Mesenchymal stem cell (in vitro differentiated cells and primary cell): ENCODE measurements at regions not wholly inside any gene's neighbourhood (a gene's known extent, or its start where the extent isn't known, plus 50 kb on each side); places are given as distances from the start of the nearest gene placed in this dataset.

Experiments used
- DNase-seq: peaks from one replicate; pipeline ENCODE4 v3.0.0-alpha.2; 2013
- H2AFZ ChIP-seq: one replicate; pipeline ENCODE4 v1.6.1; 2013; ENCODE audit warnings: low read depth, mild to moderate bottlenecking, control low read depth, inconsistent platforms, low read length, moderate library complexity
- H2AK5ac ChIP-seq: 2 replicates; pipeline ENCODE4 v1.6.1; 2013; ENCODE audit warnings: low read length, moderate library complexity, mild to moderate bottlenecking, inconsistent platforms; ENCODE audit not compliant: severe bottlenecking
- H2BK120ac ChIP-seq: one replicate; pipeline ENCODE4 v1.6.1; 2013; ENCODE audit warnings: low read depth, mild to moderate bottlenecking, inconsistent platforms, low read length, moderate library complexity
- H2BK12ac ChIP-seq, 2 experiments: one replicate each; pipeline ENCODE4 v1.6.1; 2013; ENCODE audit warnings: inconsistent platforms in 2 of 2, low read length in 2 of 2, mild to moderate bottlenecking in 2 of 2, moderate library complexity in 2 of 2, control low read depth in 1 of 2
- H2BK15ac ChIP-seq: one replicate; pipeline ENCODE4 v1.6.1; 2013; ENCODE audit warnings: mild to moderate bottlenecking, low read depth, inconsistent platforms; ENCODE audit not compliant: poor library complexity, severe bottlenecking
- H2BK5ac ChIP-seq: 2 replicates; pipeline ENCODE4 v1.6.1; 2013; ENCODE audit warnings: low read depth, mild to moderate bottlenecking, low read length, control low read depth, inconsistent platforms; ENCODE audit not compliant: poor library complexity, severe bottlenecking
- H3K14ac ChIP-seq, 2 experiments: one replicate each; pipeline ENCODE4 v1.6.1; 2013; ENCODE audit warnings: inconsistent platforms in 2 of 2, low read length in 2 of 2, control low read depth in 1 of 2, mild to moderate bottlenecking in 1 of 2, moderate library complexity in 1 of 2
- H3K18ac ChIP-seq, 2 experiments: one replicate each; pipeline ENCODE4 v1.6.1; 2013; ENCODE audit warnings: inconsistent platforms in 2 of 2, low read length in 2 of 2, control low read depth in 1 of 2, low read depth in 1 of 2, mild to moderate bottlenecking in 1 of 2
- H3K23ac ChIP-seq, 2 experiments: one replicate each; pipeline ENCODE4 v1.6.1; 2013; ENCODE audit warnings: inconsistent platforms in 2 of 2, low read length in 2 of 2, mild to moderate bottlenecking in 2 of 2, moderate library complexity in 2 of 2, control low read depth in 1 of 2
- H3K27ac ChIP-seq: 2 replicates; pipeline ENCODE4 v1.5.1; 2013; ENCODE audit warnings: mild to moderate bottlenecking, moderate library complexity, low read length, control low read depth, inconsistent platforms; ENCODE audit not compliant: poor library complexity, severe bottlenecking
- H3K27me3 ChIP-seq, 2 experiments: 2 replicates each; pipeline versions ENCODE4 v1.6.1 to v1.7.0; 2013; ENCODE audit warnings: low read length in 2 of 2, mild to moderate bottlenecking in 2 of 2, moderate library complexity in 2 of 2, control low read depth in 1 of 2, inconsistent platforms in 1 of 2; ENCODE audit not compliant: control insufficient read depth in 1 of 2, insufficient read depth in 1 of 2
- H3K36me3 ChIP-seq, 2 experiments: 2 replicates each; pipeline versions ENCODE4 v1.6.1 to v1.7.0; 2013; ENCODE audit warnings: low read length in 2 of 2, control low read depth in 1 of 2, inconsistent platforms in 1 of 2, low read depth in 1 of 2, mild to moderate bottlenecking in 1 of 2; ENCODE audit not compliant: insufficient read depth in 2 of 2, control insufficient read depth in 1 of 2
- H3K4ac ChIP-seq, 2 experiments: one replicate each; pipeline ENCODE4 v1.6.1; 2013; ENCODE audit warnings: inconsistent platforms in 2 of 2, low read length in 2 of 2, mild to moderate bottlenecking in 2 of 2, moderate library complexity in 2 of 2, control low read depth in 1 of 2, low read depth in 1 of 2
- H3K4me1 ChIP-seq: 2 replicates; pipeline ENCODE4 v1.6.1; 2013; ENCODE audit warnings: low read depth, low read length, control low read depth; ENCODE audit not compliant: control insufficient read depth, insufficient read depth
- H3K4me2 ChIP-seq: 2 replicates; pipeline ENCODE4 v1.6.1; 2013; ENCODE audit warnings: low read length, mild to moderate bottlenecking, inconsistent platforms; ENCODE audit not compliant: poor library complexity, severe bottlenecking
- H3K4me3 ChIP-seq, 2 experiments: 2 replicates each; pipeline versions ENCODE4 v1.5.1 to v1.7.0; 2013; ENCODE audit warnings: low read length in 2 of 2, mild to moderate bottlenecking in 2 of 2, control low read depth in 1 of 2, low read depth in 1 of 2; ENCODE audit not compliant: insufficient read depth in 1 of 2
- H3K79me1 ChIP-seq: replicated peaks from 2 replicates; pipeline ENCODE4 v1.6.1; 2013; ENCODE audit warnings: mild to moderate bottlenecking, control low read depth, low read length, inconsistent platforms; ENCODE audit not compliant: poor library complexity, severe bottlenecking
- H3K9ac ChIP-seq: 2 replicates; pipeline ENCODE4 v1.7.0; 2013; ENCODE audit warnings: mild to moderate bottlenecking, low read length, moderate library complexity
- H3K9me3 ChIP-seq: 2 replicates; pipeline ENCODE4 v1.7.0; 2013; ENCODE audit warnings: mild to moderate bottlenecking, low read length; ENCODE audit not compliant: control insufficient read depth
- H4K8ac ChIP-seq: one replicate; pipeline ENCODE4 v1.6.1; 2013; ENCODE audit warnings: inconsistent platforms, mild to moderate bottlenecking, low read length, moderate library complexity
- H4K91ac ChIP-seq: one replicate; pipeline ENCODE4 v1.6.1; 2013; ENCODE audit warnings: mild to moderate bottlenecking, low read length, inconsistent platforms
- WGBS: methylation state at CpG from one replicate; pipeline ENCODE4 v1.1.7; 2013; ENCODE audit warnings: mixed read lengths; 5-methylcytosine and 5-hydroxymethylcytosine counted together

- Histone ChIP-seq H3K4me2 (no peak overlapping the region), H3K27me3 (no peaks in the 10 kb centered on the region), H3K14ac (no peak overlapping the region), H2BK12ac (no peak overlapping the region), H2BK120ac (no peak overlapping the region), H4K91ac (no peak overlapping the region), H3K27ac (no peak overlapping the region), H2BK15ac (no peak overlapping the region), H3K9ac (no peak overlapping the region), H2AFZ (no peak overlapping the region), H3K36me3 (no peaks in the 10 kb centered on the region), H2AK5ac (no peak overlapping the region), H3K18ac (no peak overlapping the region), H3K79me1 (no peaks in the 10 kb centered on the region), H3K23ac (no peak overlapping the region), H3K9me3 (no peaks in the 10 kb centered on the region), H3K4me3 (no peak overlapping the region), H2BK5ac (no peak overlapping the region), H3K4me1 (no peaks in the 10 kb centered on the region), H4K8ac (no peak overlapping the region), H3K4ac (no peak overlapping the region)
- no peak for DNase-seq
- WGBS = no CpG with 5 or more reads among the region's 2 CpGs
These were observed 262.9 kb upstream of the MAGI2 start for GRCh38 chr7:79716329-79716728.

GRCh38 chr7:79714081-79714480 lies 260.6 kb upstream of the MAGI2 start:
- Histone ChIP-seq H2BK120ac (no peak overlapping the region), H3K4me3 (no peak overlapping the region), H3K4me1 (no peaks in the 10 kb centered on the region), H2AK5ac (no peak overlapping the region), H2BK15ac (no peak overlapping the region), H4K8ac (no peak overlapping the region), H3K36me3 (no peaks in the 10 kb centered on the region), H2AFZ (no peak overlapping the region), H3K27me3 (no peaks in the 10 kb centered on the region), H3K9ac (no peak overlapping the region), H3K79me1 (no peaks in the 10 kb centered on the region), H3K18ac (no peak overlapping the region), H3K4me2 (no peak overlapping the region), H2BK5ac (no peak overlapping the region), H2BK12ac (no peak overlapping the region), H3K4ac (no peak overlapping the region), H3K23ac (no peak overlapping the region), H4K91ac (no peak overlapping the region), H3K9me3 (no peaks in the 10 kb centered on the region), H3K14ac (no peak overlapping the region), H3K27ac (no peak overlapping the region)
- 80% methylated on average over 1 of the region's 2 CpGs for WGBS
- no peak for DNase-seq

GRCh38 chr7:79713276-79713675 lies 259.8 kb upstream of the MAGI2 start:
- DNase-seq = no peak
- H2AK5ac ChIP-seq = no peak overlapping the region

GRCh38 chr7:79711660-79712059 lies 258.2 kb upstream of the MAGI2 start:
- no peak overlapping the region for H3K4me3 ChIP-seq
- no peak overlapping the region for H4K91ac ChIP-seq
- H3K4ac ChIP-seq = no peak overlapping the region
- no peak overlapping the region for H2BK5ac ChIP-seq
- no peak overlapping the region for H2BK120ac ChIP-seq
- no peak overlapping the region for H4K8ac ChIP-seq
- H2AFZ ChIP-seq = no peak overlapping the region
- H3K27ac ChIP-seq = no peak overlapping the region
- no peak for DNase-seq
- H3K4me1 ChIP-seq = no peaks in the 10 kb centered on the region
- no peak overlapping the region for H3K23ac ChIP-seq
- WGBS = 77% methylated on average over 2 of the region's 4 CpGs
- H2BK12ac ChIP-seq = no peak overlapping the region
- H3K4me2 ChIP-seq = no peak overlapping the region
- no peaks in the 10 kb centered on the region for H3K79me1 ChIP-seq
- H3K9ac ChIP-seq = no peak overlapping the region
- H3K14ac ChIP-seq = no peak overlapping the region
- no peak overlapping the region for H3K18ac ChIP-seq
- no peaks in the 10 kb centered on the region for H3K9me3 ChIP-seq
- H3K36me3 ChIP-seq = no peaks in the 10 kb centered on the region
- no peak overlapping the region for H2BK15ac ChIP-seq
- no peak overlapping the region for H2AK5ac ChIP-seq
- no peaks in the 10 kb centered on the region for H3K27me3 ChIP-seq

More at GRCh38 chr7:79713276-79713675, 259.8 kb upstream of the MAGI2 start:
- Histone ChIP-seq H2BK120ac (no peak overlapping the region), H3K4ac (no peak overlapping the region), H4K8ac (no peak overlapping the region), H3K14ac (no peak overlapping the region), H3K4me2 (no peak overlapping the region), H2BK15ac (no peak overlapping the region), H3K9me3 (no peaks in the 10 kb centered on the region), H3K23ac (no peak overlapping the region), H3K27ac (no peak overlapping the region), H3K79me1 (no peaks in the 10 kb centered on the region), H2BK5ac (no peak overlapping the region), H3K27me3 (no peaks in the 10 kb centered on the region), H2AFZ (no peak overlapping the region), H4K91ac (no peak overlapping the region), H3K18ac (no peak overlapping the region), H2BK12ac (no peak overlapping the region), H3K36me3 (no peaks in the 10 kb centered on the region), H3K4me3 (no peak overlapping the region), H3K9ac (no peak overlapping the region), H3K4me1 (no peaks in the 10 kb centered on the region)
- WGBS = 50% methylated on average over 1 of the region's 1 CpG
